GM12891 (cell line): ENCODE measurements at regions not wholly inside any gene's neighbourhood (a gene's known extent, or its start where the extent isn't known, plus 50 kb on each side); places are given as distances from the start of the nearest gene placed in this dataset.

Experiments
- DNase-seq: peaks from one replicate; pipeline ENCODE4 v3.0.0; 2011; ENCODE audit warnings: low spot score; ENCODE audit not compliant: insufficient read length
- FAIRE-seq: peaks from 2 replicates; lab custom pipeline; 2011; peaks lifted over from hg19 to GRCh38; lab: Jason Lieb, UNC
- PAX5 ChIP-seq: IDR thresholded peaks from 2 replicates; pipeline ENCODE4 v1.6.1; 2011; ENCODE audit warnings: low read length, moderate library complexity, mild to moderate bottlenecking; ENCODE audit not compliant: insufficient read depth, severe bottlenecking
- POLR2A ChIP-seq: IDR thresholded peaks from 2 replicates; pipeline ENCODE4 v1.6.1; 2011; ENCODE audit warnings: low read depth, low read length, control low read depth
- POLR2AphosphoS5 ChIP-seq: IDR thresholded peaks from 2 replicates; pipeline ENCODE4 v1.6.1; 2011; ENCODE audit warnings: low read depth, low read length, control low read depth
- POU2F2 ChIP-seq: IDR thresholded peaks from 2 replicates; pipeline ENCODE4 v1.6.1; 2011; ENCODE audit warnings: low read depth, mild to moderate bottlenecking, control low read depth, low read length, moderate library complexity
- SPI1 ChIP-seq: IDR thresholded peaks from 2 replicates; pipeline ENCODE4 v1.6.1; 2011; ENCODE audit warnings: low read depth, low read length, control low read depth
- TAF1 ChIP-seq: IDR thresholded peaks from 2 replicates; pipeline ENCODE4 v1.6.1; 2011; ENCODE audit warnings: low read depth, low read length, control low read depth

- DNase-seq: no peak
- no peak for FAIRE-seq
- TF ChIP-seq POLR2A: no peak
- no peak for TF ChIP-seq SPI1
- no peak for TF ChIP-seq PAX5
- no peak for TF ChIP-seq POLR2AphosphoS5
- no peak for TF ChIP-seq TAF1
- TF ChIP-seq POU2F2: no peak
Measured at GRCh38 chr21:22725436-22725835, 1727.2 kb downstream of the NCAM2 start.

GRCh38 chr21:22728091-22728490, 1729.9 kb downstream of the NCAM2 start:
- FAIRE-seq (no peak), DNase-seq (no peak)
- TF ChIP-seq POLR2A (no peak), TAF1 (no peak)

- FAIRE-seq: no peak
Measured at GRCh38 chr21:22743085-22743484, 1744.9 kb downstream of the NCAM2 start.

GRCh38 chr21:22754746-22755145, 1756.5 kb downstream of the NCAM2 start:
- no peak for TF ChIP-seq TAF1
- TF ChIP-seq POU2F2: no peak
- no peak for TF ChIP-seq SPI1
- no peak for TF ChIP-seq POLR2A
- no peak for TF ChIP-seq PAX5
- TF ChIP-seq POLR2AphosphoS5: no peak
- FAIRE-seq (no peak), DNase-seq (no peak)

More at GRCh38 chr21:22743085-22743484, 1744.9 kb downstream of the NCAM2 start:
- TF ChIP-seq POLR2AphosphoS5 (no peak), POU2F2 (no peak), SPI1 (no peak), TAF1 (no peak), POLR2A (no peak), PAX5 (no peak)
- no peak for DNase-seq

- DNase-seq: no peak
- no peak for TF ChIP-seq POU2F2
- no peak for TF ChIP-seq TAF1
- no peak for FAIRE-seq
Measured at GRCh38 chr21:22758478-22758877, 1760.3 kb downstream of the NCAM2 start.

GRCh38 chr21:22762463-22762862, 1764.3 kb downstream of the NCAM2 start:
- FAIRE-seq (no peak), DNase-seq (no peak)
- no peak for TF ChIP-seq POLR2A
- TF ChIP-seq POU2F2: no peak
- no peak for TF ChIP-seq SPI1
- TF ChIP-seq TAF1: no peak
- TF ChIP-seq PAX5: no peak
- no peak for TF ChIP-seq POLR2AphosphoS5

GRCh38 chr21:22763442-22763841, 1765.2 kb downstream of the NCAM2 start:
- no peak for TF ChIP-seq POLR2AphosphoS5
- TF ChIP-seq SPI1: no peak
- no peak for TF ChIP-seq TAF1
- TF ChIP-seq PAX5: no peak
- no peak for TF ChIP-seq POU2F2
- TF ChIP-seq POLR2A: no peak
- no peak for DNase-seq
- FAIRE-seq: no peak

- no peak for DNase-seq
- no peak for TF ChIP-seq POLR2A
- TF ChIP-seq POU2F2: no peak
- no peak for TF ChIP-seq TAF1
- no peak for TF ChIP-seq PAX5
- no peak for TF ChIP-seq SPI1
- TF ChIP-seq POLR2AphosphoS5: no peak
- FAIRE-seq: no peak
Measured at GRCh38 chr21:22764222-22764621, 1766.0 kb downstream of the NCAM2 start.

GRCh38 chr21:22791376-22791775, 1793.2 kb downstream of the NCAM2 start:
- TF ChIP-seq POLR2AphosphoS5 (no peak), POU2F2 (no peak), SPI1 (no peak), POLR2A (no peak), TAF1 (no peak), PAX5 (no peak)
- DNase-seq: no peak

GRCh38 chr21:22791986-22792560, 1793.9 kb downstream of the NCAM2 start:
- no peak for FAIRE-seq
- DNase-seq: peak; percentile 5
- TF ChIP-seq TAF1: no peak
- TF ChIP-seq POLR2AphosphoS5: no peak
- TF ChIP-seq POLR2A: no peak
- no peak for TF ChIP-seq SPI1
- no peak for TF ChIP-seq POU2F2
- no peak for TF ChIP-seq PAX5

More at GRCh38 chr21:22791376-22791775, 1793.2 kb downstream of the NCAM2 start:
- FAIRE-seq: no peak
